ENCODE measurements at regions not wholly inside any gene's neighbourhood (a gene's known extent, or its start where the extent isn't known, plus 50 kb on each side); places are given as distances from the start of the nearest gene placed in this dataset.

- peak overlapping the region; percentile 60 for H3K4me3 Mint-ChIP-seq
- H3K27me3 Mint-ChIP-seq (ENCODE audit: low read depth) = peaks cover 12% of the 10 kb centered on the region
- no peak overlapping the region for H3K27ac Mint-ChIP-seq
- CTCF ChIA-PET = interaction anchor here (0.6 to 1.6 kb wide), 2 partner anchors 100 to 129 kb away, joined by 4 to 6 read pairs; no protein-coding TSS in a partner anchor
- intact Hi-C loops (cut with micrococcal nuclease) = loop anchor here (1.0 to 10.0 kb wide), 7 partner anchors 58 to 866 kb away; partner anchors contain the start of genes POLI, RAB27B and TCF4
- H3K36me3 Mint-ChIP-seq (ENCODE audit: low read depth) = no peaks in the 10 kb centered on the region
- no peak for DNase-seq
- peaks cover 28% of the 10 kb centered on the region for H3K4me1 Mint-ChIP-seq (ENCODE audit: low read depth)
- H3K9me3 Mint-ChIP-seq = no peaks in the 10 kb centered on the region
Measured at GRCh38 chr18:54718408-54718773, 109.9 kb upstream of the RAB27B start.

- Mint-ChIP-seq H3K4me3 (no peak overlapping the region), H3K9me3 (no peaks in the 10 kb centered on the region), H3K27ac (no peak overlapping the region), H3K4me1 (ENCODE audit: low read depth) (peaks cover 14% of the 10 kb centered on the region), H3K27me3 (ENCODE audit: low read depth) (peaks cover 15% of the 10 kb centered on the region), H3K36me3 (ENCODE audit: low read depth) (no peaks in the 10 kb centered on the region)
- no peak for DNase-seq
- CTCF ChIA-PET = no interaction called here
- intact Hi-C loops (cut with micrococcal nuclease) = no loop called here
Measured at GRCh38 chr18:54720620-54721019, 107.7 kb upstream of the RAB27B start.

- intact Hi-C loops (cut with micrococcal nuclease) = no loop called here
- Mint-ChIP-seq H3K27me3 (ENCODE audit: low read depth) (peaks cover 10% of the 10 kb centered on the region), H3K36me3 (ENCODE audit: low read depth) (no peaks in the 10 kb centered on the region), H3K9me3 (no peaks in the 10 kb centered on the region), H3K27ac (no peak overlapping the region), H3K4me1 (ENCODE audit: low read depth) (no peaks in the 10 kb centered on the region), H3K4me3 (no peak overlapping the region)
- CTCF ChIA-PET = no interaction called here
- DNase-seq = no peak
Measured at GRCh38 chr18:54726143-54726542, 102.1 kb upstream of the RAB27B start.

- peaks cover 7% of the 10 kb centered on the region for H3K4me1 Mint-ChIP-seq (ENCODE audit: low read depth)
Measured at GRCh38 chr18:54734059-54734458, 94.2 kb upstream of the RAB27B start.

GRCh38 chr18:54736981-54737380, 91.3 kb upstream of the RAB27B start:
- no peaks in the 10 kb centered on the region for H3K36me3 Mint-ChIP-seq (ENCODE audit: low read depth)
- CTCF ChIA-PET = no interaction called here
- intact Hi-C loops (cut with micrococcal nuclease) = no loop called here
- H3K27ac Mint-ChIP-seq = no peak overlapping the region
- peaks cover 6% of the 10 kb centered on the region for H3K9me3 Mint-ChIP-seq
- no peak overlapping the region for H3K4me3 Mint-ChIP-seq
- peaks cover 7% of the 10 kb centered on the region for H3K4me1 Mint-ChIP-seq (ENCODE audit: low read depth)
- DNase-seq = no peak
- peaks cover 4% of the 10 kb centered on the region for H3K27me3 Mint-ChIP-seq (ENCODE audit: low read depth)

More at GRCh38 chr18:54734059-54734458, 94.2 kb upstream of the RAB27B start:
- Mint-ChIP-seq H3K9me3 (peaks cover 6% of the 10 kb centered on the region), H3K27me3 (ENCODE audit: low read depth) (peaks cover 4% of the 10 kb centered on the region), H3K4me3 (no peak overlapping the region), H3K27ac (no peak overlapping the region), H3K36me3 (ENCODE audit: low read depth) (no peaks in the 10 kb centered on the region)
- CTCF ChIA-PET = no interaction called here
- DNase-seq = no peak
- intact Hi-C loops (cut with micrococcal nuclease) = no loop called here

GRCh38 chr18:54737986-54738385, 90.3 kb upstream of the RAB27B start:
- H3K27me3 Mint-ChIP-seq (ENCODE audit: low read depth) = peaks cover 4% of the 10 kb centered on the region
- no peak overlapping the region for H3K4me3 Mint-ChIP-seq
- no peaks in the 10 kb centered on the region for H3K36me3 Mint-ChIP-seq (ENCODE audit: low read depth)
- CTCF ChIA-PET = no interaction called here
- peaks cover 7% of the 10 kb centered on the region for H3K4me1 Mint-ChIP-seq (ENCODE audit: low read depth)
- H3K9me3 Mint-ChIP-seq = peaks cover 6% of the 10 kb centered on the region
- H3K27ac Mint-ChIP-seq = no peak overlapping the region
- no peak for DNase-seq
- intact Hi-C loops (cut with micrococcal nuclease) = no loop called here

- Mint-ChIP-seq H3K36me3 (ENCODE audit: low read depth) (no peaks in the 10 kb centered on the region), H3K27ac (no peak overlapping the region), H3K4me1 (ENCODE audit: low read depth) (peaks cover 7% of the 10 kb centered on the region), H3K4me3 (no peak overlapping the region), H3K27me3 (ENCODE audit: low read depth) (peaks cover 2% of the 10 kb centered on the region), H3K9me3 (peaks cover 6% of the 10 kb centered on the region)
- CTCF ChIA-PET = no interaction called here
- intact Hi-C loops (cut with micrococcal nuclease) = no loop called here
- no peak for DNase-seq
Measured at GRCh38 chr18:54739476-54739875, 88.8 kb upstream of the RAB27B start.

GRCh38 chr18:54740136-54740846, 88.0 kb upstream of the RAB27B start:
- H3K27ac Mint-ChIP-seq = no peak overlapping the region
- H3K4me3 Mint-ChIP-seq = no peak overlapping the region
- CTCF ChIA-PET = no interaction called here
- H3K9me3 Mint-ChIP-seq = peaks cover 6% of the 10 kb centered on the region
- H3K4me1 Mint-ChIP-seq (ENCODE audit: low read depth) = peaks cover 7% of the 10 kb centered on the region
- intact Hi-C loops (cut with micrococcal nuclease) = no loop called here
- peaks cover 2% of the 10 kb centered on the region for H3K27me3 Mint-ChIP-seq (ENCODE audit: low read depth)
- no peaks in the 10 kb centered on the region for H3K36me3 Mint-ChIP-seq (ENCODE audit: low read depth)
- no peak for DNase-seq

GRCh38 chr18:54742120-54742519, 86.2 kb upstream of the RAB27B start:
- Mint-ChIP-seq H3K4me1 (ENCODE audit: low read depth) (peaks cover 7% of the 10 kb centered on the region), H3K27ac (no peak overlapping the region), H3K36me3 (ENCODE audit: low read depth) (no peaks in the 10 kb centered on the region), H3K9me3 (peaks cover 6% of the 10 kb centered on the region), H3K27me3 (ENCODE audit: low read depth) (peaks cover 2% of the 10 kb centered on the region), H3K4me3 (no peak overlapping the region)
- no peak for DNase-seq
- CTCF ChIA-PET = interaction anchor here (1.6 kb wide), 1 partner anchor 241 kb away, joined by 6 read pairs; no protein-coding TSS in a partner anchor
- intact Hi-C loops (cut with micrococcal nuclease) = no loop called here

GRCh38 chr18:54742659-54743604, 85.3 kb upstream of the RAB27B start:
- Mint-ChIP-seq H3K27me3 (ENCODE audit: low read depth) (peaks cover 2% of the 10 kb centered on the region), H3K4me3 (no peak overlapping the region), H3K27ac (no peak overlapping the region), H3K4me1 (ENCODE audit: low read depth) (peaks cover 5% of the 10 kb centered on the region), H3K36me3 (ENCODE audit: low read depth) (no peaks in the 10 kb centered on the region), H3K9me3 (peaks cover 6% of the 10 kb centered on the region)
- CTCF ChIA-PET = no interaction called here
- intact Hi-C loops (cut with micrococcal nuclease) = no loop called here
- no peak for DNase-seq

GRCh38 chr18:54743605-54743995, 84.7 kb upstream of the RAB27B start:
- no peak for DNase-seq
- CTCF ChIA-PET = no interaction called here
- H3K36me3 Mint-ChIP-seq (ENCODE audit: low read depth) = no peaks in the 10 kb centered on the region

GRCh38 chr18:54749291-54749690, 79.0 kb upstream of the RAB27B start:
- CTCF ChIA-PET = no interaction called here
- no peak for DNase-seq
- intact Hi-C loops (cut with micrococcal nuclease) = no loop called here
- H3K9me3 Mint-ChIP-seq = no peaks in the 10 kb centered on the region
- no peaks in the 10 kb centered on the region for H3K4me1 Mint-ChIP-seq (ENCODE audit: low read depth)
- no peak overlapping the region for H3K4me3 Mint-ChIP-seq
- peaks cover 2% of the 10 kb centered on the region for H3K27me3 Mint-ChIP-seq (ENCODE audit: low read depth)
- no peaks in the 10 kb centered on the region for H3K36me3 Mint-ChIP-seq (ENCODE audit: low read depth)
- no peak overlapping the region for H3K27ac Mint-ChIP-seq

More at GRCh38 chr18:54743605-54743995, 84.7 kb upstream of the RAB27B start:
- Mint-ChIP-seq H3K27ac (no peak overlapping the region), H3K27me3 (ENCODE audit: low read depth) (no peaks in the 10 kb centered on the region), H3K4me3 (no peak overlapping the region), H3K9me3 (no peaks in the 10 kb centered on the region), H3K4me1 (ENCODE audit: low read depth) (no peaks in the 10 kb centered on the region)
- intact Hi-C loops (cut with micrococcal nuclease) = no loop called here
